Lower leg skin (tissue), 3 donors: ENCODE measurements at regions not wholly inside any gene's neighbourhood (a gene's known extent, or its start where the extent isn't known, plus 50 kb on each side); places are given as distances from the start of the nearest gene placed in this dataset.

ENCODE experiments used
- POLR2A ChIP-seq, 2 donors: fragments of 450-650 bp; IDR thresholded peaks; one replicate each; pipeline ENCODE4 v1.6.1; 2016 to 2017; ENCODE audit warnings: antibody characterized with exemption in 2 of 2, mild to moderate bottlenecking in 1 of 2, moderate library complexity in 1 of 2
- TF ChIP-seq, protein P1 (sequence below), 3 donors: fragments of 450-650 bp; IDR thresholded peaks; one replicate each; pipeline ENCODE4 v1.5.1; 2016; ENCODE audit warnings: antibody characterized with exemption in 3 of 3, mild to moderate bottlenecking in 3 of 3, moderate library complexity in 2 of 3

GRCh38 chr6:20271818-20272217 lies 59.5 kb upstream of the MBOAT1 start:
- TF ChIP-seq POLR2A (IDR thresholded peaks at IDR 0.05): no peak
- TF ChIP-seq, protein P1, sequence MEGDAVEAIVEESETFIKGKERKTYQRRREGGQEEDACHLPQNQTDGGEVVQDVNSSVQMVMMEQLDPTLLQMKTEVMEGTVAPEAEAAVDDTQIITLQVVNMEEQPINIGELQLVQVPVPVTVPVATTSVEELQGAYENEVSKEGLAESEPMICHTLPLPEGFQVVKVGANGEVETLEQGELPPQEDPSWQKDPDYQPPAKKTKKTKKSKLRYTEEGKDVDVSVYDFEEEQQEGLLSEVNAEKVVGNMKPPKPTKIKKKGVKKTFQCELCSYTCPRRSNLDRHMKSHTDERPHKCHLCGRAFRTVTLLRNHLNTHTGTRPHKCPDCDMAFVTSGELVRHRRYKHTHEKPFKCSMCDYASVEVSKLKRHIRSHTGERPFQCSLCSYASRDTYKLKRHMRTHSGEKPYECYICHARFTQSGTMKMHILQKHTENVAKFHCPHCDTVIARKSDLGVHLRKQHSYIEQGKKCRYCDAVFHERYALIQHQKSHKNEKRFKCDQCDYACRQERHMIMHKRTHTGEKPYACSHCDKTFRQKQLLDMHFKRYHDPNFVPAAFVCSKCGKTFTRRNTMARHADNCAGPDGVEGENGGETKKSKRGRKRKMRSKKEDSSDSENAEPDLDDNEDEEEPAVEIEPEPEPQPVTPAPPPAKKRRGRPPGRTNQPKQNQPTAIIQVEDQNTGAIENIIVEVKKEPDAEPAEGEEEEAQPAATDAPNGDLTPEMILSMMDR (IDR thresholded peaks at IDR 0.05): no peak
